D721Med (cell line): ENCODE measurements at regions not wholly inside any gene's neighbourhood (a gene's known extent, or its start where the extent isn't known, plus 50 kb on each side); places are given as distances from the start of the nearest gene placed in this dataset.
"Not testable (repeated sequence)": the region's sequence is repeated elsewhere in the genome, so short reads cannot be mapped to it uniquely, and the experiment has no call there.

ENCODE experiments used
- DNase-seq: peaks from one replicate; pipeline ENCODE4 v3.0.0; 2011; ENCODE audit warnings: low spot score; ENCODE audit not compliant: insufficient read length
- FAIRE-seq: peaks from 2 replicates; lab custom pipeline; 2011; peaks lifted over from hg19 to GRCh38; lab: Jason Lieb, UNC
- TF ChIP-seq, protein P1 (sequence below): IDR thresholded peaks from 2 replicates; pipeline ENCODE4 v1.5.1; 2012; ENCODE audit warnings: mild to moderate bottlenecking, control low read depth; ENCODE audit not compliant: insufficient read depth; ENCODE audit errors: missing control alignments

DNA sequence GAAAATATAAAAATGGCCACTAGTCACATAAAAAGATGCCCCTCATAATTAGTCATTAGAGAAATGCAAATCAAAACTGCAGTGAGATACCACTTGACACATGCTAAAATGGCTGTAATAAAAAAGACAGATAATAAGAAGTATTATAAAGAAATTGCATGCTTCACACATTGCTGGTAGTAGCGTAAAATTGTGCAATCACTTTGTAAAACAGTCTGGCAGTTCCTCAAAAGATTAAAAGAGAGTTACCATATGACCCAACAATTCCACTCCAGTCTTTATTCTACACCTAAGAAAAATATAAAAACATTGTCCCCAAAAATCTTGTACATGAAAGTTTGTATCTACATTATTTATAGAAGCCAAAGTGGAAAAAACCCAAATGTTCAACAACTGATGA is 170.6 kb upstream of the FIGN start:
- FAIRE-seq (no peak), DNase-seq (no peak)
- TF ChIP-seq, protein P1, sequence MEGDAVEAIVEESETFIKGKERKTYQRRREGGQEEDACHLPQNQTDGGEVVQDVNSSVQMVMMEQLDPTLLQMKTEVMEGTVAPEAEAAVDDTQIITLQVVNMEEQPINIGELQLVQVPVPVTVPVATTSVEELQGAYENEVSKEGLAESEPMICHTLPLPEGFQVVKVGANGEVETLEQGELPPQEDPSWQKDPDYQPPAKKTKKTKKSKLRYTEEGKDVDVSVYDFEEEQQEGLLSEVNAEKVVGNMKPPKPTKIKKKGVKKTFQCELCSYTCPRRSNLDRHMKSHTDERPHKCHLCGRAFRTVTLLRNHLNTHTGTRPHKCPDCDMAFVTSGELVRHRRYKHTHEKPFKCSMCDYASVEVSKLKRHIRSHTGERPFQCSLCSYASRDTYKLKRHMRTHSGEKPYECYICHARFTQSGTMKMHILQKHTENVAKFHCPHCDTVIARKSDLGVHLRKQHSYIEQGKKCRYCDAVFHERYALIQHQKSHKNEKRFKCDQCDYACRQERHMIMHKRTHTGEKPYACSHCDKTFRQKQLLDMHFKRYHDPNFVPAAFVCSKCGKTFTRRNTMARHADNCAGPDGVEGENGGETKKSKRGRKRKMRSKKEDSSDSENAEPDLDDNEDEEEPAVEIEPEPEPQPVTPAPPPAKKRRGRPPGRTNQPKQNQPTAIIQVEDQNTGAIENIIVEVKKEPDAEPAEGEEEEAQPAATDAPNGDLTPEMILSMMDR: no peak

DNA sequence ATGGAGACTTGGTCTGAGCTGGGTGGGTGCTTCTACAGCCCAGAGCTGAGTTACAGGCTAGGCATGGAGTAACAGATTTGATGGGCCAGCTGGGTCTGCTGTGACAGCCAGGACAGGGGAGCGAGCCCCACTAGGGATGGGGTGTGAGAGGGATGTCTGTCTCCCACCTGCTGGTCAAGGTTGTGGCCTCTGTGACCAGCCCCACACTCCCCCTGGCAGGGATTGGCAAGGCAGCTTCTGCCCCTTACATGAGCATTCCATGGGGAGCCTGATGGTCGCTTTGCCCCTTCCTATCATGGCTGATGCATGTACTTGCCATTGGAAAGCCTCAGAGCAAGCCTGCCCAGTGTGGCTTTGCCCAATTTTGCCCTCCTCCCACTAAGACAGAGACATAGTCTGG is 162.0 kb upstream of the FIGN start:
- DNase-seq: no peak
- TF ChIP-seq, protein P1: no peak
- no peak for FAIRE-seq

DNA sequence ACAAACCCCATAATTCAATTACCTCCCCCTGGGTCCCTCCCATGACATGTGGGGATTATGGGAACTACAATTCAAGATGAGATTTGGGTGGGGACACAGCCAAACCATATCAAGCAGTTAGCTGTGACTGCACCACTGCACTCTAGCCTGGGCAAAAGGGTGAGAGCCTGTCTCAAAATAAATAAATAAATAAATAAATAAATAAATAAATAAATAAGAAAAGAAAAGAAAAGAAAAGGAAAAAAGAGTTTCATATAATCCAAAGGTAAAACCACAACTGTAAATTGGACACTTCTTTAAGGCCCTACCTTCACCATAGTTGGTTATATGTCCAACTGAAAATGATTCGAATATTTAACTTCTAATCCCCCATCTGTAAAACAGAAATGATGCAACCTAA is 157.6 kb upstream of the FIGN start:
- FAIRE-seq, DNase-seq: not testable (repeated sequence)

DNA sequence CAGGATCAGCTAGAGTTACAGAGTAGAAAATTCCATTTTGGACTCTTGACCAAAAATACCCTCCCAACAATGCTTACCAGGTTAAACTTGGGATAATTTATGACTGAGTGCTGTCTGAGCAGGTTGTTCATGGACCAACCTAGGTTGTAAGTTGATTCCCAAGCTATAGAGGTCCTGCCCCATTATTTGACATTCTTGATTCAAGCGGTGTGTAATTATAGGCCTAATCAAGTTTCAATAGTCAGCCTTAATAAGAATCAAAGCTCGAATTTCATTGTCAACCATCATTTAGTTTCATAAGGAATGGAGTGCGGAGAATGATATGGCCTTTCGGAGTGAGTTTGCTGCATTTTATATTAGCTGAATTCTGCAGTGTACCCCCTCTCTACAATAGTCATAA is 152.8 kb upstream of the FIGN start:
- no peak for FAIRE-seq
- DNase-seq: no peak
- TF ChIP-seq, protein P1: no peak

DNA sequence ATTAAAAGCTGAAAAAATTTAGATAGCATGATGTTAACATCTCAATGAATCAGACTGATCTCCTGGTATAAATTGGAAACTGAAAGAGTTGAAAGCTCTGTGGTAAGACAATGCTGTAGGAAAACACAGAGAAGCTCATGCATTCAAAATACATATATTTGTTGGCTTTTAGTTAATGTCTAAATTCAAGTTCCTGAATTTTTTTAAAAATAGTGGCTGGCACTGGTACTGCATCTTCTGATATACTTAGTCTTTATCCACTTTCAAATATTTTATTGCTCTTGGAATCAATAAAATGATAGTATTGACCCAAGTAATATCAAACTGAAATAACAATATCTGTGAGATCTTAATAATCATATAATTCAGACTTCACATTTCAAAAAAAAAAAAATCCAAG is 151.4 kb upstream of the FIGN start:
- TF ChIP-seq, protein P1: no peak
- no peak for FAIRE-seq
- no peak for DNase-seq

DNA sequence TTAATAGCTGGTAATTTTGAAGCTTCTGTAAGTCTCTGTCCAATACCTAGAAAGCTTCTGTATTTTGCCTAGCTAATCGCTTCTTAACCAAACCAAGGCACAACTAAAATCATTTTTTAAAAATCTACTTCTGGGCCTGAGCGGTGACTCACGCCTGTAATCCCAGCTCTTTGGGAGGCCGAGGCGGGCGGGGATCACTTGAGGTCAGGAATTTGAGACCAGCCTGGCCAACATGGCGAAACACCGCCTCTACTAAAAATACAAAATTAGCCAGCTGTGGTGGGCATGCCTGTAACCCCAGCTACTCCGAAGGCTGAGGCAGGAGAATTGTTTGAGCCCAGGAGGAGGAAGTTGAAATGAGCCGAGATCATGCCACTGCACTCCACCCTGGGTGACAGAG is 148.6 kb upstream of the FIGN start:
- TF ChIP-seq, protein P1: no peak
- DNase-seq: no peak
- no peak for FAIRE-seq

DNA sequence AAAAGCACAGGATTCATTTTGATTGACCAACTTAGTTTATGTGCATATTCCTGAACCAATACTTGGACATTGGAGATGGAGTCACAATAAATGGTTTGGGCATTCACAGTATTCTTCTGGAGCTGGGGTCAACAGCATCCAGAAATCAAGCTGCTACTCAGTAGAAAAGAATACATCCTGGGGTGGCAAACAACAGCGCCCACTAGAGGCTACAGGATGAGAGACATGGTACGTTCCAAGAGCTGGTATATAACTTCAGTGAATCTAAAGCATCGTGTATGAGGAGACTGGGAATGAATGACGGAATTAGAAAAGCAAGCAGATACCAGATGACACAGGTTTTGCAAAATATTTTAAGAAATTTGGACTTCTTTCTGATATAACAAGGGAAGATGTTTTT is 142.9 kb upstream of the FIGN start:
- DNase-seq (no peak), FAIRE-seq (peak; percentile 41)
- TF ChIP-seq, protein P1: peak; percentile 58

DNA sequence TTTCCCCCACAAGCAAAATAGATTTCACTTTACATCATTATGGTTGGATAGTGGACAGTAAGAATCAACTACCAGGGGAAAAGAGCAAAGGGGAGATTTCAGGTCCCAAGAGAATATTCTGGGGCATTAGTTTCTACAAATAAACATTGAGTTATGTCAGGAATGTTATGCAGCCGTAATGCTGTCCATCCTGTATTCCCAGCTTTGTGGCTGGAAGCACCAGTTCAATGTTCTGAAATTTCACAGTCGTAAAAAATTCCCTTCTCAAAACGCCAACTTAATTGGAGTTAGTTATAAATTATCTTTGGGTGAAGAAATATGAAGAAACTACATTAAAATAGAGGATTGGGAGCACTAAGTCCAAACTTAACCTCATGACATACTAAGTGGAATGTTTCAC is 141.5 kb upstream of the FIGN start:
- no peak for FAIRE-seq
- DNase-seq: no peak
- TF ChIP-seq, protein P1: no peak
